Epithelial cell of proximal tubule (primary cell): ENCODE measurements at regions not wholly inside any gene's neighbourhood (a gene's known extent, or its start where the extent isn't known, plus 50 kb on each side); places are given as distances from the start of the nearest gene placed in this dataset.
A peak's percentile ranks its signal among the peaks of the same experiment; 100 is the strongest.
"Not testable (repeated sequence)": the region's sequence is repeated elsewhere in the genome, so short reads cannot be mapped to it uniquely, and the experiment has no call there.

Experiments used
- DNase-seq: peaks from one replicate; pipeline ENCODE4 v3.0.0-alpha.2; 2011; ENCODE audit warnings: low read depth
- H3K4me3 ChIP-seq: 2 replicates; pipeline ENCODE4 v1.5.1; 2011; ENCODE audit warnings: low read depth, mild to moderate bottlenecking, low read length

- H3K4me3 ChIP-seq, DNase-seq: not testable (repeated sequence)
Observed at GRCh38 chr9:41279437-41279836, 90.3 kb upstream of the ZNG1F start.

GRCh38 chr9:41279033-41279432 lies 89.9 kb upstream of the ZNG1F start:
- DNase-seq, H3K4me3 ChIP-seq: not testable (repeated sequence)

GRCh38 chr9:41273549-41274267 lies 84.6 kb upstream of the ZNG1F start:
- H3K4me3 ChIP-seq = peak overlapping the region; percentile 48
- peak; percentile 6 for DNase-seq

- not testable (repeated sequence) for DNase-seq
Observed at GRCh38 chr9:41272879-41273548, 83.9 kb upstream of the ZNG1F start.

GRCh38 chr9:41270992-41271391 lies 81.9 kb upstream of the ZNG1F start:
- H3K4me3 ChIP-seq, DNase-seq: not testable (repeated sequence)

More at GRCh38 chr9:41272879-41273548, 83.9 kb upstream of the ZNG1F start:
- peak overlapping the region; percentile 57 for H3K4me3 ChIP-seq

- not testable (repeated sequence) for H3K4me3 ChIP-seq, DNase-seq
Observed at GRCh38 chr9:41269471-41269870, 80.4 kb upstream of the ZNG1F start.

GRCh38 chr9:41269054-41269453 lies 79.9 kb upstream of the ZNG1F start:
- not testable (repeated sequence) for H3K4me3 ChIP-seq, DNase-seq

GRCh38 chr9:41266602-41267001 lies 77.5 kb upstream of the ZNG1F start:
- DNase-seq = not testable (repeated sequence)
- H3K4me3 ChIP-seq = peak overlapping the region; percentile 8

- not testable (repeated sequence) for DNase-seq, H3K4me3 ChIP-seq
Observed at GRCh38 chr9:41266000-41266399, 76.9 kb upstream of the ZNG1F start.

GRCh38 chr9:41251973-41252372 lies 62.9 kb upstream of the ZNG1F start:
- DNase-seq, H3K4me3 ChIP-seq: not testable (repeated sequence)

GRCh38 chr9:41251101-41251500 lies 62.0 kb upstream of the ZNG1F start:
- DNase-seq, H3K4me3 ChIP-seq: not testable (repeated sequence)

- H3K4me3 ChIP-seq, DNase-seq: not testable (repeated sequence)
Observed at GRCh38 chr9:41246702-41247101, 57.6 kb upstream of the ZNG1F start.
